ENCODE measurements at regions not wholly inside any gene's neighbourhood (a gene's known extent, or its start where the extent isn't known, plus 50 kb on each side); places are given as distances from the start of the nearest gene placed in this dataset.

GRCh38 chr22:34434371-34434770 lies 514.1 kb upstream of the LARGE1 start:
- DNase-seq (ENCODE audit: low spot score): no peak

- no peak for DNase-seq (ENCODE audit: low spot score)
Observed at GRCh38 chr22:34437140-34437539, 516.9 kb upstream of the LARGE1 start.

- DNase-seq (ENCODE audit: low spot score): no peak
Observed at GRCh38 chr22:34454598-34454997, 534.3 kb upstream of the LARGE1 start.

GRCh38 chr22:34462795-34463194 lies 542.5 kb upstream of the LARGE1 start:
- DNase-seq (ENCODE audit: low spot score): no peak

GRCh38 chr22:34475886-34476285 lies 555.6 kb upstream of the LARGE1 start:
- no peak for DNase-seq (ENCODE audit: low spot score)

GRCh38 chr22:34476762-34477161 lies 556.5 kb upstream of the LARGE1 start:
- no peak for DNase-seq (ENCODE audit: low spot score)

- DNase-seq (ENCODE audit: low spot score): no peak
Observed at GRCh38 chr22:34481090-34481489, 560.8 kb upstream of the LARGE1 start.

- no peak for DNase-seq (ENCODE audit: low spot score)
Observed at GRCh38 chr22:34486381-34486780, 566.1 kb upstream of the LARGE1 start.

GRCh38 chr22:34489861-34490260 lies 569.6 kb upstream of the LARGE1 start:
- DNase-seq (ENCODE audit: low spot score): no peak

- no peak for DNase-seq (ENCODE audit: low spot score)
Observed at GRCh38 chr22:34490886-34491285, 570.6 kb upstream of the LARGE1 start.

GRCh38 chr22:34493486-34493885 lies 572.5 kb upstream of the ISX start:
- no peak for DNase-seq (ENCODE audit: low spot score)

- no peak for DNase-seq (ENCODE audit: low spot score)
Observed at GRCh38 chr22:34501366-34501965, 564.5 kb upstream of the ISX start.

- DNase-seq (ENCODE audit: low spot score): no peak
Observed at GRCh38 chr22:34502821-34503220, 563.1 kb upstream of the ISX start.

- DNase-seq (ENCODE audit: low spot score): no peak
Observed at GRCh38 chr22:34508797-34509196, 557.2 kb upstream of the ISX start.

- no peak for DNase-seq (ENCODE audit: low spot score)
Observed at GRCh38 chr22:34526681-34527080, 539.3 kb upstream of the ISX start.

GRCh38 chr22:34534101-34534500 lies 531.9 kb upstream of the ISX start:
- no peak for DNase-seq (ENCODE audit: low spot score)

- no peak for DNase-seq (ENCODE audit: low spot score)
Observed at GRCh38 chr22:34567367-34567766, 498.6 kb upstream of the ISX start.

- DNase-seq (ENCODE audit: low spot score): no peak
Observed at GRCh38 chr22:34570408-34570807, 495.6 kb upstream of the ISX start.

GRCh38 chr22:34579519-34579918 lies 486.4 kb upstream of the ISX start:
- no peak for DNase-seq (ENCODE audit: low spot score)

GRCh38 chr22:34587357-34588356 lies 478.3 kb upstream of the ISX start:
- DNase-seq (ENCODE audit: low spot score): no peak

- DNase-seq (ENCODE audit: low spot score): no peak
Observed at GRCh38 chr22:34588871-34589545, 476.9 kb upstream of the ISX start.

GRCh38 chr22:34592123-34592740 lies 473.7 kb upstream of the ISX start:
- DNase-seq (ENCODE audit: low spot score): no peak
